Peyer's patch (tissue), 4 donors: ENCODE measurements at regions not wholly inside any gene's neighbourhood (a gene's known extent, or its start where the extent isn't known, plus 50 kb on each side); places are given as distances from the start of the nearest gene placed in this dataset.

Experiments used
- CTCF ChIP-seq, 6 experiments: fragments of 450-650 bp in 4 of 6; fragments of 200-600 bp in 2 of 6; sonication (generic) in 1 of 6; IDR thresholded peaks; one replicate each; pipeline ENCODE4 v1.5.1; 2017 to 2019; ENCODE audit warnings: antibody characterized with exemption in 6 of 6, mild to moderate bottlenecking in 3 of 6, moderate library complexity in 1 of 6
- POLR2A ChIP-seq, 2 donors: fragments of 450-650 bp; IDR thresholded peaks; one replicate each; pipeline ENCODE4 v1.5.1; 2017; ENCODE audit warnings: antibody characterized with exemption in 2 of 2, mild to moderate bottlenecking in 2 of 2, moderate library complexity in 2 of 2

- TF ChIP-seq CTCF (IDR thresholded peaks at IDR 0.05), result no peak
- TF ChIP-seq POLR2A (IDR thresholded peaks at IDR 0.05), result no peak
Measured at GRCh38 chrX:107505223-107505622, 55.8 kb downstream of the FRMPD3 start.
